GM18520 (cell line): ENCODE measurements at regions not wholly inside any gene's neighbourhood (a gene's known extent, or its start where the extent isn't known, plus 50 kb on each side); places are given as distances from the start of the nearest gene placed in this dataset.
"Not testable (repeated sequence)": the region's sequence is repeated elsewhere in the genome, so short reads cannot be mapped to it uniquely, and the experiment has no call there.

Source experiments
- ATAC-seq: cut with Tn5 transposase; IDR thresholded peaks from one replicate; pipeline ENCODE4 v1.9.1; 2021; ENCODE audit not compliant: unreplicated experiment

DNA sequence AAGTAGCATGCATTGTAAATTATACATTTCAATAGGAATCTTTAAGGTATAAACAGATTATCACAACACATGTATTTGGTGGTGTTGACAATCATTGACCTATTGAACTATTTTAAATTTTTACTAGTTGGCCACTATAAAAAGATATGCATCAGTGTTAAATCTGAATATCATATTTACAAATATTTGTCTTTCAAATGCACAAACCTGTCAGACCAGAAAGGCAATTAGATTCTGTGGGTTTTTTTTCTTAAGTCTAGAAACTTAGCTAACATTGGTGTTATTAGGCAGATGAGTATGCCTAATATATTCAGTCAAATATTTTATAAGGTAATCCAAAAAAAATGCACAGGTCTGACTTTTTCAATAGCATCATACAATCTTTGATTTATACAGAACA lies 241.4 kb upstream of the DGKB start:
- ATAC-seq, result no peak

DNA sequence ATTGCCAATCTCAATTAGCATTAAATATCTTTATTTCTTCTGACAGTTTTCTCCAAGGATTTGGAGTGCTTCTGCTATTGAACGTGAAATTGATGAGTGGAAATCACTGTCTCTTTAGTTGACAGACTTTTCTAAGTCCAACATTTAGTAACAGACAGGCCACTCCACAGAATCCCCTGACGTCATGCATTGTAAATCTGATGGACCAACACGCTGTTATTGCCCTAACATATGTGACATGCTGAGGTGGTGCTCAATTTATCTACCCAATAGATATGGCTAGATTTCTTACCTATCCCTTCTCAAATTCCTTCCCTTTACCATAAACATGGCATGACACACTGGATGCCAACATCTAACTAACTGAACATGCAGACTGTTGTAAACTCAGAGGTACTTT lies 240.6 kb upstream of the DGKB start:
- no peak for ATAC-seq

DNA sequence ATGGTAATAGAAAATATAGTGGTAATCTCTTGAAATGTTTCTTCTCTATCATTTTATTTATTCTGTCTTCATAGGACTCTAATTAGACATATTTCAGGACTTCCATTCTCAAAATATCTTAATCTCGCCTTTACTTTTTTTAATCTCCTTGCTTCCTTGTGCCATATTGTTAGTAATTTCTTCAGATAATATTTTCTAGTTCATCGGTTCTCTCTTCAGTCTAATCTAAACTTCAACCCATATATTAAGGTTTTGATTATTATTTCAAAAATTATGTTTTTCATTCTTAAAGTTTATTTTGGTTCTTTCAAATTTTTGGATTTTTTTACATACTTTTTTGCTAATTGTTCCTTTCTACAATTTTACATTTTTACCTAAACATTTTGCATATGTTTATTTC lies 237.9 kb upstream of the DGKB start:
- no peak for ATAC-seq

DNA sequence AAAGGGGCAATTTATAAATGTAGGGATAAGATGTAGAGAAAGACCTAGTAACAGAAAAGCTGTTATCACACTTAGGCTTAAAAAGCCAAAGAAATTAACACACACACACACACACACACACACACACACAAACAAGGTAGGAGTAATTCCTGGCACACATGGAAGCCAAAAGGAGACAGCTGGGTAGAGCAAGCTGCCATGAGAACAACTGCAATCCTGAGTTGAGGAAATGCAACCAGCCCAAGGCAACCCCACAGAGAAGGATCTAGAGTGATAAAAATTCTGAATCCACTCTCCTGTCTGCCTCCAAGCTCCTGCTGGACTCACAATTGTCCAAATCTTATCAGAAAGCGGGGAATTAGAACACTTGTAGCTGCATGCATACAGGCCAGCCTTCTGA lies 229.1 kb upstream of the DGKB start:
- ATAC-seq, result no peak

DNA sequence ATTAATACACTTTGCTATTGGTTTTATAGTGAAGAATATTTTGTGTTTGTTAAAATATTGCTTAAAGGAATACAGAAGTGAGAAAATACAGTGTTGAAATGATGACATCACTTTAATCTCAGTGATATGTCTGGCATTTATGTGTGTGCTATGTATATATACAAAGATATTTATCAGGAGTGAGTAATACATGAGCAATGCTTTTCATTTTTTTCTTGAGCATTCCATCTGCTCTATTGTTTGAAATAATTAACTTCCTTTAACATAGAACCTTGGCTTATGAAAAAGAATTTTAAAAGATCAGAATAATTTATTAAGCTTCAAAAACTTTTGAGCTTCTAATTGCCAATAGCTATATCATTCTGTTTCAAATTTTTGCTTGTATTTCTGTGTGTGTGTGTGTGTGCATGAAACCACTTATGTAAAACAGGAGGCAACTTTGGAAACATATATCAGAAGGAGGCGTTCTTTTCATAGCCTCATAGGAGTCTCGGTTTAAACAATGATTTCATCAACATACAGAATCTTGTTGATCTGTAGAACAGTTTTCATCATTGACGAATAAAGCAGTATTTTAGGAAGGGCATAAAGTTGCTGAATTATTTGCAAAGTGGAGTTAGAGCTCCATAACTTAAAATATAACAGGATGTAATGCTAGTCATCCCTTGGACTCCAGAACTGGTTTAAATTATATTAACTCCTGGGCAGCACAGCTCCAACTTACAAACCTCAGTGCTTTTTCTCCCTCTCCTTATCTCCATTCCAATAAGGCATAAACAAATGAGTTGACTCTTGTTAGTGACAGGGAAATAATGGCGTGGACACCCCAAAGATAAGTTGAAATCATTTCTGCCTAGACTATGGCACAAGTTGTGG lies 228.4 kb upstream of the DGKB start:
- no peak for ATAC-seq

DNA sequence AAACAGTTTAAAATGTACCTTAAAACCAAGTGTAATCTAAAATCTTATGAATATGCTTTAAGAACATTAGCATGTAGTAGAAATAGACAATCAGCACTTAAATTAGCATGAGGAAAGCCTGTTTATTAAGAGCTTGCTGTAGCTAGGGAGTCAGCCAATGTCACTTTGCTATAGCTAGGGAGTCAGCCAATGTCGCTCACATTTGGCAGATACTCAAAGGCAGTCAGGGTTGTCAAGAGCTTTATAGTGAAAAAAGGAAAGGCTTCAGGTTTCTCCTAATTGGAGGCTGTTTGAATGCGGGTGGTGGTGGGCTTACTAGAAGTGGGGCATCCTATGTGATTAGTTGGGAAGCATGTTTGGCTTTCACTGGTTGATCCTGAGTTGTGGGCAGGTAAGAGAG lies 226.2 kb upstream of the DGKB start:
- ATAC-seq, result no peak

DNA sequence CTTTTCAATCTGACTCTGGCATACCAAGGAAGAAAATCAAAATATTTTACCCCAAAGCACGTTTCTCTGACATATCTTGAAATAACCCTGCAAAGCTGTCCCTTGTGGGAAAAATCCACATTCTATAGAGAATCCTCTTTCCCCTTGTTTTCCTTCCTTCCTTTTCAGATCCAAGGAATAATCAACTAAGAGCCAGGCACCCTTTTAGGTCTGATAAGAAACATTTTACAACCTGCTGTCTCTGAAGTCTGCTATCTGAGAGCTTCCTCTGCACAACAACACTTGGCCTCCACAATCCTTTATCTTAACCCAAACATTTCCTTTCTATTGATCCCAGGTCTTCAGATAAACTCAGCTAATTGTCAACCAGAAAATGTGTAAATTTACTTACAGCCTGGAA lies 224.1 kb upstream of the DGKB start:
- not testable (repeated sequence) for ATAC-seq

DNA sequence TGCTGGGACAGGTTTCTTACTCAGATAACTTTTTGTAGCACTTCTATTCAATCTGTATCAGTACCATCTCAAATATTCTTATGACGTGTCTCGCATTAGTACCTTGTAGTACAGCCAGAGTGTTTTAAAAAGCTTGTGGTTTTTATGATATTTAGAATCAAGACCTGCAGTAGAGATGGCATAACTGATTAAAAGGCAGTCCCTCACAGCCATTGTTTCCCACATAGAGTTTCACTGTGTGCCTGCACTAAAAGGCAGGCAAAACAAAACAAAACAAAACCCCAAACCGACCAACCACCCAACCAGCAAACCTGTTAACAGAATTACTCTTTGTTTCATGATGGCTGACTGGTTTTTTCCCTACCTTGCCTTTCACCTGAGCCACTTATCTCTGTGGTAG lies 221.3 kb upstream of the DGKB start:
- no peak for ATAC-seq

DNA sequence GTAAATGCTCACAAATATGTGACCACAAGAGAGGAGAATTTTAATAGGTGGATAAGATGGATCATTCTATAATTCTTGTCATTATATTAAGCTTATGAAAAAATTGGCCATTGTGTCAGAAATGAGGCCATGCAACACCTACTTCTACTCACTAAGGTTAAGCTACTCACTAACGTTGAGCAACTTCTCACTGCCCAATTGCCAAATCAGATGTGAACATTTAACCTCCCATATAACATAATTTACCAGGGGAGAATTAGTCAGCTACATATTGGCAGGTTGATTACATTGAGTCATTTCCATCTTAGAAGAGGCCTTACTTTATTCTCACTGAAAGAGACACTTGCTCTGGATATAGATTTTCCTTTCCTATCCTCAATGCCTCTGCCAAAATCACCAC lies 211.2 kb upstream of the DGKB start:
- no peak for ATAC-seq

DNA sequence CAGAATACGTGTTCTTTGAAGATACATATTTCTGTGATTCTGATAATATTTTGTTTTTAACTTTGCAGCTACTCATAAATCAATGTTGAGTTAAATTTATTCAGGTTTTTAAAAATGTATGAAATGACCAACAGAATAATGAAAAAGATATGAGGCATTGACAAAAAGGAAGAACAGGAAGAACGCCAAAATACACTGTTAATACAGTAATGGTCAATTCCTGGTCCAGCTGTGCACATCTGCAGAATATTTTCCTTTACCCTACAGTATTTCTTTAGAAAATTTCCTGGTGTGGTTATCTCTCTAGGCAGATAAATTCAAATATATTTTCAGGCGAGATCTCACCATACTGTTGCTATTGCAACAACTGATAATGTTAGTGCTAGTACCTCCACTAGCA lies 203.2 kb upstream of the DGKB start:
- no peak for ATAC-seq

DNA sequence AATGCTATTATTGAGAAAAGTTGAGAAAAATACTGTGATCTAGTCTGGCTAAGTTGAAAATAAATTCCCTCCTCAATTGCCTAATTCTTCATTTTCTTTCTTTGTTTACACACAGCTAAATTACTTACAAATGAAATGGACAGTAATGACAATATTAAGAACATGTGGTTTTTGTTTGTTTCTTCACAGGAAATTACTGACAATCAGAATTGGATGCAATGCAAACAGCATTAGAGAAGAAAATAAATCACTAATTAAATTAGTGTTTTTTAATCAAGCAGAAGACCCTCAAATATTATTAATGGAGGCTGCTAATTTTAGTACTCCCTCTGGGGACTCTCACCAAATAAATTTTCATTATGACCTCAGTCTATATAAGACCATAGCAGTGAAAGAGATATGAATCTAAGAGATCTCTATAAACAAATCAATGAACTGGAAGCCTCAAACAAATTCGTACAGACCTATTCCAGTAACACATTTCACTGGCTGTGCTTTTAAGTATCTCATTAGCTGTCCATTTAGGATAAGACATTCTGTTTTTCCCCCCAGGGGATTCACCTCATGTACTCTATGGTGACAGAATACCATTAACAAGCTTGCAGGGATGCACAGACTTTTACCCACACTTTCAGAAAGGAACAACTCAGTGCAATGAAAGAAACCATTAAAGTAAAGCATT lies 202.0 kb upstream of the DGKB start:
- no peak for ATAC-seq

DNA sequence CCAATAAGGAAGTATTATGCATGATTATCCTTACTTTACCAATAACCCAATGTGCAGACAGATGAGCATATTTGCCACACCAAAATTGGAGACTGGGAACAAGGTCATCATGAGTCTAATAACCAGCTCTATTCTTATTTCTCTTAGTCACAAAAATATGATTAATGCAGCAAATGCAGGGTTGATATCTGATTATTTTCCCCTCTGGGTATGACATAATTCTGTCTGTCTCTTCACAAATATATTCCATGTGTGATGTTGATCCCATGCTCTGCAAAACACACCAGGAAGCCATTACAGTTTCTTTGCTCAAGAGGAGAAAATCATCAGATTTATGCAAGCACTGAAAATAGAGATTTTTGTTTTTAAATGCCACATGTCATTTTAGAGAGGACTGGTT lies 196.5 kb upstream of the DGKB start:
- ATAC-seq, result no peak

DNA sequence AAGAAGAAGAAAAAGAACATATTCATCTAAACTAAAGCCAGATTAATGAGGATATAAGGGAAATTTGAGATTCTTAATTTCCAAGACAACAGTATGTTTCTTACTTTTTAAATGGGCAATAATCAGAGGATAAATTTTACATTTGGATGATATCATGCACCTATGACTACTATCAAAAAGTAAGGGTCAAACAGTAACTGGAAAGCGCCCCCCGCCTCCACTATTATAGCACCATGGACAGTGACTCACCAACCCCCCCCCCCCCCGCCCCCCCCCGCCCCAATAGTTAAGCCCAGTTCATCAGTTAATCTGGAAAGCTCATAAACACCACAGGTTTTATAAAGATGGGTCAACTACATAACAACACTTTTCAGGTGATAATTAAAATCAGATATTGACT lies 194.3 kb upstream of the DGKB start:
- no peak for ATAC-seq

DNA sequence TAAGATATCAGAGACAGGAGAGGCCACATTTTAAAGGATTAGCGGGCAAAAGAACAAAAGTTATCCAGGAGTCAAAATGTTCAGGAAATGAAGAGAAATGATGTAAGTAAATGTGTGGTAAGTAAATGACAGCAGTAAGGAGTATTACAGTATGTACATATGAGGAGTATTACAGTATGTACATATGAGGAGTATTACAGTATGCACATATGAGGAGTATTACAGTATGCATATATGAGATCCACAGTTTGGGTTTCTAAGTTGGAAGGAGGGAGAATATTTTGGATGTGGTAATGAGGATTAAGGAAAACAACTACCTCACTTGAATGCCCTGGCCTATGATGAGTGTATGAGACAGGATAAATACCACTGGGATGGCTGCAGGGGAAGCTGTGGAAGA lies 192.4 kb upstream of the DGKB start:
- ATAC-seq, result no peak

DNA sequence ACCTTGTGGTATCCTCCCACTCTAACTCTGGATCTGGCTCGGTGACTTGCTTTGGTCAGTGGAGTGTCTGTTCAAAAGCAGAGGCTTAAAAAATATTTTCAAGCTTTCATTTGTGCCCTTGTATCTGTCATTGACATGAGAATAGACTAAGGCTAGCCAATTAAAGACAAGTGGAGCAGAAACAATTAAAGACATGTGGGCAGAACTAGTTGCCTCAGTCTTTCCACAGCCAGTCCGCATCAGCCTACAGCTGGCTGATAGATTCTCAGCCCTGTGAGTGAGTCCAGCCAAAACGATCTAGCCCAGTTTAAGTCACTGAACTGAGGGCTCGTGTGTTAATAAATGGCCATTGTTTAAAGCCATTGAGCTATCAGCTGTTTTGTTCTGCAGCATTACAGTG lies 185.2 kb upstream of the DGKB start:
- ATAC-seq, result no peak

DNA sequence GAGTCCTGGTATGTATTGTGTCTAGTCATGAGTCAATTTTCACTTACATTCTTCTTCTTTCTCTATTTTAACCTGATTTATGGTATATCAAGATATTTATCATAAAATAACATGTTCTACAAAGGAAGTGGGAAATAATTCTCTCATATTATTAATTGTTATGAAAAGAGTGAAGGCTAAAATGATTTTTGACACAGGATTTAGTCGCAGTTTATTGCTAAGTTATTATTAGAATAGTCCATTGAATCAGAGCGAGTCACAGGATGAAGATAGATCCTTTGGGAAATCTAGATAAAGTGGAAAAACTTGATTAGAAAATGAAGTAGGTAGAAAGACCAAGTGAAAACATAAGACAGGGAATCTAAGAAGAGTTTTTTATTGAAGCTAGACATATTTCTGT lies 184.3 kb upstream of the DGKB start:
- ATAC-seq, result no peak

DNA sequence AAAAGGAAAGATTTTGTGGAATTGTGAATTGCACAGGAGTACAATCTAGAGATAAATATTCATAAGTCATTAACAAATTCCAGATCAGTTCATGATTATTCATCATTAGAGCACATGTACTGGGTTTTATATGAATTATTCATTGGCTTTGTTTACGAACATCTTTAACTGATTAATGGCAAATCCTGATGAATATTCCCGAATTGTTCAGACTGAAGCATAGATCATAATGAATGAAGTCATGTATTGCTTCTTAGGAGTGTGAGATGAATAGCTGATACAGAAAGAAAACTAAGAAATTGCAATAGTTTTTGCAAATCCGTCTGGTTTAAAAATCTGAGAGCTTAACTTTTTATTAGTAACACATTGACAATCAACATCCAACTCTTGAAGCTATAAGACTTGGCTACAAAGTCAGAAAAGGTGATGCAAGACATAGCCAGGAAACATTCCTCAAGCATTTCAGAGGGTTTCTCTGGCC lies 183.6 kb upstream of the DGKB start:
- ATAC-seq, result no peak

DNA sequence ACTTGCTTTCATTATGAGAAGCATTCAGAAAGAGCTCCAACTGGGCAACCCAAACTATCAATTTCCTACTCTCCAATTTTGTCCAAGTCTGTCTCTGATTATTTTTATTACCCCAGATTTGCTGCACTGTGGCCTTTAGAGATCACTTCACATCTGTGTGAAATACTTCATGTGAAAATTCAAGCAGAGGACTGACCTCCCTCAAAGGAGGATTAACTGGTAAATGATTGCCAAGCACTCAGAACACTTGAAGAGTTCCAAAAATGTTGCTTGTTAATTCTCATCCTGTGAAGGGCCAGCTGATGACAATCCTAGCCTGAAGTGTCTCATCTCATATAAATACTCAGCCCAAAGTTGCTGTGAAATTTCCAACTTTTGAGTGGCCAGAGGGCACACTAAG lies 182.8 kb upstream of the DGKB start:
- ATAC-seq, result no peak

DNA sequence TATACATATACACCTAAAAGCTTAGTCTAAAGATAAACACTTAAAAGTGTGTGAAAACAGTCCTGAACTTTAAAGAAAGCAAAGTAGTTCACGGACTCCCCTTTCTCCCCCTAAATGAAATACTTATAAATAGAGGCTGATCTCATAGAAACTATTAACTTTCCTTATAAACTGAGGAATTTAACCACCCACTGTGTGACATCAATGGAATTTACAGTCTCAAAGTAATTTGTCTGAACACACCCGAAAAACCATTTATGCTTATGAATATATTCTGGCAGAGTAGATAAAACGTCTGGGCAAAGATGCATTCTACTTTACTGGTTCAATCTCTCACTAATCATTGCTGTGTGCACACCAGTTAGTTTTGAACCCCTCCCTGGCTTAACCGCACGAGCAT lies 181.8 kb upstream of the DGKB start:
- ATAC-seq, result no peak

DNA sequence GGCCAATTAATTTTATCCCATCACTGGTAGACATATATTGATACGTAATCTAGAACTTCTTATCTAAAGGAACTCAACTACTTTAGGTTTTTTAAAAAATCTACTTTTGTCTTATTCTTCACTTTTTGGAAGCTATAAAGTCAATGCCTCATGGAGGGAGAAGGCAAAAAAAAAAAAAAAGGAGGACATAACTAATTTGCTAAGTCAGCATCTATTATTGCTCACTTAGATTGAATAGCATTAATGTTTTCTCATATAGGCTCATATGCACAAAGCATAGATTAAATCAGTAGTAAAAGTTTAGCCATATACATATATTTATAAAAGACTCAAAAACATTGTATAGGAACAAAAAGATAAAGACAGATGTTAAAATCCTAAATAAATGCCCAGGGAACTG lies 179.3 kb upstream of the DGKB start:
- no peak for ATAC-seq

DNA sequence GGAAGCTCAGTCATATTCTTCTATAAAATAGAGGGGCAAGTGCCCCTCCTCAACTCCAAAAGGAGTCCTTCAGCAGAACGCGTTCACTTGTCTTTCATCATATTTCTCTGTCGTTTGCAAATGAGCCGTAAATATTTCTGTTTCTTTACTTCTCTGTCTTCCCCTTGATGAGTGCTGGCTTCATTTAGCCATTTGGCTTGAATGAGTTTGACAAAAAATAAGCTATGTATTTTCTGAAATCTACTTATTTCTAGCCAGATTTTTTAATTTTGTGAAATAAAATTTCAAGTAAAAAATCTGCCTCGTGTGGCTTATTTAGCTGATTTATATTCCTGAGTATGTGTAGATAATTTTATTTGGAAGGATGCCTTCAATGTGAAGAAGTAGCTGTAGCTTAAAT lies 170.8 kb upstream of the DGKB start:
- ATAC-seq, result no peak

DNA sequence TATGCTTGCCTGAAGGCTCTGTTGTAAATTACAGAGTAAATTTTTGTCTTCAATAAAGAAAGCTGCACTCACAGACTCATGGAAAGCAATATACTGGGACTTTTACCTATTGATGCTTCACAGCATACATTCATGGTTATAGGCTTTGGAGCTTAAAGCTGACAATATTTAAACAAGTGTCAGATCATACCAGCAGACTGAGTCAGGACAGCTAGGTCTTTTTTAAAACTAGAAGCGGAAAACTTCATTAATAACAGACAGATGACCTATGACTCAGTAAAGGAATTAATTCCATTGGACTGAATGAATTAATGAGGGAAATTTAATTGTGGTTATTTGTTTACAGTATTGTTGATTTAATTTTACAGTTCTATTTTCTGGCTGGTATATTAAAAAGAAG lies 165.8 kb upstream of the DGKB start:
- ATAC-seq, result no peak

DNA sequence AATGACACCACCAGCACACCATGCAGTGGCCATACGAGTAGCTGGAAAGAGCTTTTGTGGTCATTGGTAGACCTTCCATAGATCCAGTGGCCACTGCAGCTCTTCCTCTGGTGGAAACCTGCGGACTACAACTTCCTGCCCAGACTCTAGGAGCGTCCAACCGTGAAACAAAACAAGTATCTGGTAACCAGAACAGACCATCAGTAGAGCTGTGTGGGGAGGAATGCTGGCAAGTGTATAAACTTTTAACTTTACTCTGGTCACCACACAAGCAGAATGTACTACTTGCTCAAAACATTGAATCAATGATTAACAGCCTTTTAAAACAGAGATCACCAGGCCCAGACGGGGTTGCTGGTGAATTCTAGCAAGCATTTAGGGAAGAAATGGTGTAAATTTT lies 154.7 kb upstream of the DGKB start:
- no peak for ATAC-seq
